Liver (tissue), 3 donors: ENCODE measurements at regions not wholly inside any gene's neighbourhood (a gene's known extent, or its start where the extent isn't known, plus 50 kb on each side); places are given as distances from the start of the nearest gene placed in this dataset.

ENCODE experiments used
- ATF3 ChIP-seq: IDR thresholded peaks from 2 replicates; pipeline ENCODE4 v1.6.1; 2016; ENCODE audit warnings: antibody characterized with exemption
- CTCF ChIP-seq: fragments of 150-350 bp; IDR thresholded peaks from 2 replicates; pipeline ENCODE4 v1.5.1; 2017; ENCODE audit warnings: improper control_type of control experiment, low read depth, low read length; ENCODE audit not compliant: missing input control
- EGR1 ChIP-seq, 2 donors: IDR thresholded peaks; 2 replicates each; pipeline ENCODE4 v1.6.1; 2016 to 2018; ENCODE audit warnings: antibody characterized with exemption in 2 of 2, low read depth in 2 of 2
- FOXA1 ChIP-seq: IDR thresholded peaks from 2 replicates; pipeline ENCODE4 v1.6.1; 2016; ENCODE audit warnings: antibody characterized with exemption
- GABPA ChIP-seq, 2 donors: IDR thresholded peaks in 1 of 2; conservative IDR thresholded peaks in 1 of 2; 2 replicates each; pipeline ENCODE4 v1.6.1; 2016; ENCODE audit warnings: antibody characterized with exemption in 2 of 2, mild to moderate bottlenecking in 1 of 2, moderate library complexity in 1 of 2
- JUND ChIP-seq, 2 donors: IDR thresholded peaks; 2 replicates each; pipeline ENCODE4 v1.6.1; 2016; ENCODE audit warnings: antibody characterized with exemption in 2 of 2
- RAD21 ChIP-seq, 2 donors: IDR thresholded peaks; 2 replicates each; pipeline ENCODE4 v1.6.1; 2016; ENCODE audit warnings: antibody characterized with exemption in 2 of 2, mild to moderate bottlenecking in 2 of 2
- RXRA ChIP-seq, 2 donors: IDR thresholded peaks; 2 replicates each; pipeline ENCODE4 v1.6.1; 2017 to 2018; ENCODE audit warnings: antibody characterized with exemption in 2 of 2, mild to moderate bottlenecking in 1 of 2
- SP1 ChIP-seq: IDR thresholded peaks from 2 replicates; pipeline ENCODE4 v1.6.1; 2018; ENCODE audit warnings: antibody characterized with exemption, mild to moderate bottlenecking
- YY1 ChIP-seq: IDR thresholded peaks from 2 replicates; pipeline ENCODE4 v1.6.1; 2016; ENCODE audit warnings: antibody characterized with exemption, mild to moderate bottlenecking
- donor health status: healthy.
- donor health status: healthy.

DNA sequence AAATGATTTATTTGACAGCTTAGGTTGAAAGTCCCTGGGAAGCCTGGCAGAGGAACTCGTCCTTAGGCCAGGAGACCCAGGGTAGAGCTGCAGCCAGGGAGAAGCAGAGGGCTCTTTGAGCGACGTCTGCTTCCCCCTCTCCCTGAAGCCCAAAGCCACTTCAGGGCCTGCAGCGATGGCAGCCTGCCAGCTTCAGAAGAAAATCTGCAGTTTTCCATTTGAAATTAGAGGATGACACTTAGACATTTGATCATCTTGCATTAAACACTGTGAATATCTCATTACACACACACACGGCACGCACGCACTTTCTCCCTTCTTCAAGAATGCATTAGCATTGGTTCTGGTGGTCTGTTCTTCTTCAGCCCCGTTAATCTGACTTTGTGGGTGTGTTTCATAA, 96.5 kb downstream of the PLEKHG1 start:
- TF ChIP-seq CTCF (no peak), EGR1 (IDR thresholded peaks at IDR 0.05; ENCODE audit: low read depth in 2 of 2) (no peak), FOXA1 (no peak), GABPA (IDR thresholded peaks at IDR 0.05 in 1 of 2, conservative IDR thresholded peaks at IDR 0.05 in 1 of 2) (no peak), RAD21 (IDR thresholded peaks at IDR 0.05) (no peak), YY1 (no peak), RXRA (IDR thresholded peaks at IDR 0.05) (no peak), SP1 (no peak), ATF3 (no peak), JUND (IDR thresholded peaks at IDR 0.05) (no peak)
